Neutrophil (primary cell): ENCODE measurements at regions not wholly inside any gene's neighbourhood (a gene's known extent, or its start where the extent isn't known, plus 50 kb on each side); places are given as distances from the start of the nearest gene placed in this dataset.

Experiments
- H3K27ac ChIP-seq: fragments of 200-600 bp; sonication (generic); 2 replicates; pipeline ENCODE4 v1.5.1; 2016; ENCODE audit warnings: mild to moderate bottlenecking, moderate library complexity
- H3K27me3 ChIP-seq: fragments of 200-600 bp; sonication (generic); 2 replicates; pipeline ENCODE4 v1.6.0; 2016; ENCODE audit warnings: mild to moderate bottlenecking
- H3K36me3 ChIP-seq: fragments of 200-600 bp; sonication (generic); 2 replicates; pipeline ENCODE4 v1.5.1; 2017
- H3K4me1 ChIP-seq, 2 experiments: fragments of 200-600 bp in 1 of 2; sonication (generic) in 1 of 2; 1 replicate in 1 of 2; 2 replicates in 1 of 2; pipeline versions ENCODE4 v1.5.1 to v1.6.1; 2013 to 2016; ENCODE audit warnings: low read depth in 1 of 2, low read length in 1 of 2, mild to moderate bottlenecking in 1 of 2, moderate library complexity in 1 of 2; ENCODE audit not compliant: control insufficient read depth in 1 of 2, insufficient read depth in 1 of 2
- H3K4me3 ChIP-seq, 2 experiments: fragments of 200-600 bp in 1 of 2; sonication (generic) in 1 of 2; 1 replicate in 1 of 2; 2 replicates in 1 of 2; pipeline ENCODE4 v1.5.1; 2013 to 2016; ENCODE audit warnings: low read depth in 1 of 2, low read length in 1 of 2, mild to moderate bottlenecking in 1 of 2, moderate library complexity in 1 of 2
- H3K9me3 ChIP-seq: fragments of 200-600 bp; sonication (generic); 2 replicates; pipeline ENCODE4 v1.5.1; 2016
- CTCF ChIP-seq: fragments of 200-600 bp; sonication (generic); IDR thresholded peaks from 2 replicates; pipeline ENCODE4 v1.5.1; 2016; ENCODE audit warnings: antibody characterized with exemption

DNA sequence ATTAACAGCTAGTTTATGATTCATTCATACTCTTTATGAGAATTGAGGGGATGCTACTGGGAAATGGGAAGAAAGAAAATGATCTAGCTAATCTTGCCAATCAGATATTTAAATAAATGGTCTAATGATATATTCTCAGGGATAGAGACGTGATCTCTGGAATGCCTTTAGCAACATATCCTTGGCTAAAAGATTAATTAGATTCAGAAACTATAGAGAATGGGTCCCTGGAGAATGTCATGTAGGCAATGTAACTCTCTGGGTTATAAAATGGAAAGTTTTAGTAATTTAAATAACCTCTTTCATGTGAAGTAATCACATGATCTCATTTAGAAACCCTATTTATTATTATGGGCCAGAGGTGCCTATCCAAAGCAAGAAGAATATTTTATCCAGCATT is 771.0 kb upstream of the CDH2 start:
- Histone ChIP-seq H3K4me1 (no peaks in the 10 kb centered on the region), H3K36me3 (no peaks in the 10 kb centered on the region), H3K27ac (no peak overlapping the region), H3K27me3 (no peaks in the 10 kb centered on the region), H3K4me3 (no peak overlapping the region), H3K9me3 (no peaks in the 10 kb centered on the region)
- TF ChIP-seq CTCF = no peak

DNA sequence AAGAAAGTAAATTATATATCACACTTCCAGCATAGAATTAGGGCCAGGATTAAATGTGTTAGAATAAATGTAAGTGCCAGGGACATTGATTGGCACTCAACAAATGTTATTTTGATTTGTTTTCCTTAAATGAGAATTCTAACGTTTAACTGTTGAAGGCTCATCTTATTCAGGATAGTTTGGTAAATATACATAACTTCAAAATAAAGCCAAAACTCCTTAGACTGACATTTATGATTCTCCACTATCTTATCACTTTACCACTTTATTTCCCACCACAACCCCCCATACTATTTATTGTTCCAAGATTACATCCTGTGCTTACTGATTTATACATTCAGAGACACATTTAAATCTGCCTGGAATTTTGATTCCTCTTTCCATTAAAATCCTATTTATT is 769.5 kb upstream of the CDH2 start:
- no peak overlapping the region for H3K4me3 ChIP-seq

DNA sequence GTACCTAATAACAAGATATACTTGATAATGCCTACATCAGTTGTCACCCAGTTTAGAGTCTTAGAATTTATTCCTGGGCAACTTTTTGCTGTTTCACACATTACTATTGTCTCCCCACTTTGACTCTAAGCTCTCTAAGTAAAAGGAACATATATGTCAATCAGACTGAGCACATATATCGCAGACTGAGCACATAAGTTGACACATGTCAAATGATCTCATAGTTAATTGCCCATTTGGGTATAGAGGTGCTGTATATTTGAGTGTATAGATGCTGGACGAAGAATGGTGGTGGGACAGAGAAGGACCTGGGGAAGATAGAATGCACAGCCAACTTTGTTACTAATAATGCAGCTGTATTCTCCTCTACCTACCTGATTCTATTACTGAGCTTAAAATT is 746.0 kb upstream of the CDH2 start:
- TF ChIP-seq CTCF = no peak
- no peak overlapping the region for H3K4me3 ChIP-seq
- H3K27ac ChIP-seq = no peak overlapping the region
- no peaks in the 10 kb centered on the region for H3K4me1 ChIP-seq
- H3K9me3 ChIP-seq = no peaks in the 10 kb centered on the region
- H3K36me3 ChIP-seq = no peaks in the 10 kb centered on the region
- H3K27me3 ChIP-seq = no peaks in the 10 kb centered on the region

More for the DNA sequence above, 769.5 kb upstream of the CDH2 start:
- no peak for TF ChIP-seq CTCF
- no peaks in the 10 kb centered on the region for H3K9me3 ChIP-seq
- no peak overlapping the region for H3K27ac ChIP-seq
- no peaks in the 10 kb centered on the region for H3K4me1 ChIP-seq
- H3K36me3 ChIP-seq = no peaks in the 10 kb centered on the region
- H3K27me3 ChIP-seq = no peaks in the 10 kb centered on the region

- H3K9me3 ChIP-seq = no peaks in the 10 kb centered on the region
- H3K4me1 ChIP-seq = no peaks in the 10 kb centered on the region
- H3K27me3 ChIP-seq = no peaks in the 10 kb centered on the region
- no peaks in the 10 kb centered on the region for H3K36me3 ChIP-seq
- H3K4me3 ChIP-seq = no peak overlapping the region
- H3K27ac ChIP-seq = no peak overlapping the region
- no peak for TF ChIP-seq CTCF
Measured at GRCh38 chr18:28916456-28916855, 739.5 kb upstream of the CDH2 start.

DNA sequence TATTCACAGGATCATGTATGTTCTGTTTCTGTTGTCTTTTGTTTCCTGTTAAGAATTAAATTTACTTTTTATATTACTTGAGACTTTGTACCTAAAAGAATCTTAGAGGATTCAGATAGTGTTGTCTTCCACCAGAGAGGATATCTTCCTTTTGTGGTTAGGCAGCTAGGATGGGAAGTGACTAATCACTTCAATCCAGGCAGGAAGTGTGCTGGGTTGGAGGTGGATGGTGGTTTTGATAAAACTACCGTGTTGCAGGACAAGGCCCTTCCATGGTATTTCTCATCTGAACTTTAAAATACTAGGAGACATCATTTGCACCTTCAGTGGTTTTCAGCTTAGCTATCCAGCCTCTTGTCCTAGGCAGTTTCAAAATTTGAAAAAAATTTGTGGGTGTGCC is 728.6 kb upstream of the CDH2 start:
- no peaks in the 10 kb centered on the region for H3K27me3 ChIP-seq
- H3K27ac ChIP-seq = no peak overlapping the region
- no peaks in the 10 kb centered on the region for H3K4me1 ChIP-seq
- H3K4me3 ChIP-seq = no peak overlapping the region
- no peak for TF ChIP-seq CTCF
- H3K36me3 ChIP-seq = no peaks in the 10 kb centered on the region
- no peaks in the 10 kb centered on the region for H3K9me3 ChIP-seq

- Histone ChIP-seq H3K9me3 (no peaks in the 10 kb centered on the region), H3K27ac (no peak overlapping the region), H3K27me3 (no peaks in the 10 kb centered on the region), H3K4me1 (no peaks in the 10 kb centered on the region), H3K36me3 (no peaks in the 10 kb centered on the region), H3K4me3 (no peak overlapping the region)
- TF ChIP-seq CTCF = no peak
Measured at GRCh38 chr18:28904789-28905364, 727.9 kb upstream of the CDH2 start.
